ENCODE measurements at regions not wholly inside any gene's neighbourhood (a gene's known extent, or its start where the extent isn't known, plus 50 kb on each side); places are given as distances from the start of the nearest gene placed in this dataset.

- Mint-ChIP-seq H3K36me3 (ENCODE audit: insufficient read depth, unreplicated experiment) (no peaks in the 10 kb centered on the region), H3K9me3 (ENCODE audit: unreplicated experiment) (no peaks in the 10 kb centered on the region), H3K27me3 (ENCODE audit: insufficient read depth, unreplicated experiment) (peaks cover 8% of the 10 kb centered on the region), H3K4me3 (ENCODE audit: unreplicated experiment) (no peak overlapping the region), H3K27ac (ENCODE audit: unreplicated experiment) (no peak overlapping the region), H3K4me1 (ENCODE audit: low read depth, unreplicated experiment) (no peaks in the 10 kb centered on the region)
- POLR2A ChIA-PET: no interaction called here
- H3K27me3 ChIP-seq (replicated peaks; ENCODE audit: control insufficient read depth, insufficient read depth, low read length): no peaks in the 10 kb centered on the region
- DNase-seq: no peak
- H3K9me3 ChIP-seq: no peaks in the 10 kb centered on the region
- no peaks in the 10 kb centered on the region for H3K36me3 ChIP-seq (ENCODE audit: control insufficient read depth, insufficient read depth, low read length)
- no TSS peak for BruUV-seq (replicated peaks)
- intact Hi-C loops (cut with micrococcal nuclease; ENCODE audit: unreplicated experiment): no loop called here
- CTCF ChIA-PET: no interaction called here
- no peak overlapping the region for H3K4me3 ChIP-seq (ENCODE audit: low read depth, low read length)
- no peaks in the 10 kb centered on the region for H3K4me1 ChIP-seq
- no peak for TF ChIP-seq CTCF (IDR thresholded peaks at IDR 0.05; ENCODE audit: insufficient read depth in 1 of 2, low read depth in 1 of 2, low read length in 1 of 2, severe bottlenecking in 1 of 2, unreplicated experiment in 1 of 2)
Observed at GRCh38 chr7:53542157-53542556, 506.7 kb downstream of the POM121L12 start.

Data from Caco-2 (cell line).